ENCODE measurements at regions not wholly inside any gene's neighbourhood (a gene's known extent, or its start where the extent isn't known, plus 50 kb on each side); places are given as distances from the start of the nearest gene placed in this dataset.

- no peak for DNase-seq
- H3K4me1 ChIP-seq (ENCODE audit: control extremely low read depth in 1 of 4, control insufficient read depth in 4 of 4, insufficient read depth in 4 of 4, low read length in 3 of 4): peaks cover 0 to 8% (median 7%) of the 10 kb centered on the region in 4 experiments
- H3K4me3 ChIP-seq (ENCODE audit: control insufficient read depth in 1 of 7, extremely low read depth in 1 of 7, insufficient read depth in 4 of 7, low read depth in 2 of 7, low read length in 6 of 7): no peak overlapping the region
- ChIA-PET POLR2A (no interaction called here), CTCF (interaction anchor here (1.3 kb wide), 1 partner anchor 9 kb away, joined by 3 read pairs; no protein-coding TSS in a partner anchor)
- 94% methylated on average over 12 of the region's 16 CpGs for WGBS (ENCODE audit: insufficient coverage)
- no peaks in the 10 kb centered on the region for H3K36me3 ChIP-seq (ENCODE audit: control insufficient read depth in 4 of 4, insufficient read depth in 4 of 4, low read length in 3 of 4)
- peaks cover 0 to 2% (median 0%) of the 10 kb centered on the region in 5 experiments for H3K9me3 ChIP-seq (ENCODE audit: control extremely low read depth in 1 of 5, control insufficient read depth in 4 of 5, insufficient read depth in 2 of 5, low read depth in 1 of 5, low read length in 4 of 5)
- H3K27ac ChIP-seq (ENCODE audit: insufficient read depth in 1 of 2, low read depth in 1 of 2, low read length in 2 of 2, poor library complexity in 1 of 2, severe bottlenecking in 2 of 2): no peak overlapping the region
- peaks cover 0 to 5% (median 0%) of the 10 kb centered on the region in 5 experiments for H3K27me3 ChIP-seq (replicated peaks in 2 of 5; ENCODE audit: control insufficient read depth in 4 of 5, insufficient read depth in 5 of 5, low read length in 4 of 5)
Measured at GRCh38 chr1:228860911-228861831, 125.9 kb downstream of the RHOU start.

GRCh38 chr1:228861832-228862180 lies 126.5 kb downstream of the RHOU start:
- no peak for DNase-seq
- WGBS (ENCODE audit: insufficient coverage): 79% methylated on average over 2 of the region's 3 CpGs
- Histone ChIP-seq H3K36me3 (ENCODE audit: control insufficient read depth in 4 of 4, insufficient read depth in 4 of 4, low read length in 3 of 4) (no peaks in the 10 kb centered on the region), H3K9me3 (ENCODE audit: control extremely low read depth in 1 of 5, control insufficient read depth in 4 of 5, insufficient read depth in 2 of 5, low read depth in 1 of 5, low read length in 4 of 5) (peaks cover 0 to under 1% (median 0%) of the 10 kb centered on the region in 5 experiments), H3K27me3 (replicated peaks in 2 of 5; ENCODE audit: control insufficient read depth in 4 of 5, insufficient read depth in 5 of 5, low read length in 4 of 5) (peaks cover 0 to 5% (median 0%) of the 10 kb centered on the region in 5 experiments), H3K27ac (ENCODE audit: insufficient read depth in 1 of 2, low read depth in 1 of 2, low read length in 2 of 2, poor library complexity in 1 of 2, severe bottlenecking in 2 of 2) (no peak overlapping the region), H3K4me1 (ENCODE audit: control extremely low read depth in 1 of 4, control insufficient read depth in 4 of 4, insufficient read depth in 4 of 4, low read length in 3 of 4) (peaks cover 0 to 8% (median 7%) of the 10 kb centered on the region in 4 experiments), H3K4me3 (ENCODE audit: control insufficient read depth in 1 of 7, extremely low read depth in 1 of 7, insufficient read depth in 4 of 7, low read depth in 2 of 7, low read length in 6 of 7) (no peak overlapping the region)
- POLR2A ChIA-PET: no interaction called here
- CTCF ChIA-PET: no interaction called here

- 96% methylated on average over 9 of the region's 13 CpGs for WGBS (ENCODE audit: insufficient coverage)
- ChIA-PET POLR2A (no interaction called here), CTCF (no interaction called here)
- no peak overlapping the region for H3K4me3 ChIP-seq (ENCODE audit: control insufficient read depth in 1 of 7, extremely low read depth in 1 of 7, insufficient read depth in 4 of 7, low read depth in 2 of 7, low read length in 6 of 7)
- peaks cover 0 to 8% (median 7%) of the 10 kb centered on the region in 4 experiments for H3K4me1 ChIP-seq (ENCODE audit: control extremely low read depth in 1 of 4, control insufficient read depth in 4 of 4, insufficient read depth in 4 of 4, low read length in 3 of 4)
- H3K27ac ChIP-seq (ENCODE audit: insufficient read depth in 1 of 2, low read depth in 1 of 2, low read length in 2 of 2, poor library complexity in 1 of 2, severe bottlenecking in 2 of 2): no peak overlapping the region
- no peaks in the 10 kb centered on the region for H3K9me3 ChIP-seq (ENCODE audit: control extremely low read depth in 1 of 5, control insufficient read depth in 4 of 5, insufficient read depth in 2 of 5, low read depth in 1 of 5, low read length in 4 of 5)
- DNase-seq: no peak
- no peaks in the 10 kb centered on the region for H3K36me3 ChIP-seq (ENCODE audit: control insufficient read depth in 4 of 4, insufficient read depth in 4 of 4, low read length in 3 of 4)
- peaks cover 0 to 5% (median 0%) of the 10 kb centered on the region in 5 experiments for H3K27me3 ChIP-seq (replicated peaks in 2 of 5; ENCODE audit: control insufficient read depth in 4 of 5, insufficient read depth in 5 of 5, low read length in 4 of 5)
Measured at GRCh38 chr1:228862542-228863505, 127.5 kb downstream of the RHOU start.

- Histone ChIP-seq H3K27me3 (replicated peaks in 2 of 5; ENCODE audit: control insufficient read depth in 4 of 5, insufficient read depth in 5 of 5, low read length in 4 of 5) (peaks cover 0 to 5% (median 0%) of the 10 kb centered on the region in 5 experiments), H3K27ac (ENCODE audit: insufficient read depth in 1 of 2, low read depth in 1 of 2, low read length in 2 of 2, poor library complexity in 1 of 2, severe bottlenecking in 2 of 2) (no peak overlapping the region), H3K4me3 (ENCODE audit: control insufficient read depth in 1 of 7, extremely low read depth in 1 of 7, insufficient read depth in 4 of 7, low read depth in 2 of 7, low read length in 6 of 7) (no peak overlapping the region), H3K9me3 (ENCODE audit: control extremely low read depth in 1 of 5, control insufficient read depth in 4 of 5, insufficient read depth in 2 of 5, low read depth in 1 of 5, low read length in 4 of 5) (no peaks in the 10 kb centered on the region), H3K4me1 (ENCODE audit: control extremely low read depth in 1 of 4, control insufficient read depth in 4 of 4, insufficient read depth in 4 of 4, low read length in 3 of 4) (peaks cover 0 to 8% (median 7%) of the 10 kb centered on the region in 4 experiments), H3K36me3 (ENCODE audit: control insufficient read depth in 4 of 4, insufficient read depth in 4 of 4, low read length in 3 of 4) (no peaks in the 10 kb centered on the region)
- WGBS (ENCODE audit: insufficient coverage): 98% methylated on average over 7 of the region's 7 CpGs
- no peak for DNase-seq
- POLR2A ChIA-PET: no interaction called here
- CTCF ChIA-PET: interaction anchor here (0.9 kb wide), 1 partner anchor 58 kb away, joined by 3 read pairs; no protein-coding TSS in a partner anchor
Measured at GRCh38 chr1:228863776-228864175, 128.5 kb downstream of the RHOU start.

- no peak overlapping the region for H3K27ac ChIP-seq (ENCODE audit: insufficient read depth in 1 of 2, low read depth in 1 of 2, low read length in 2 of 2, poor library complexity in 1 of 2, severe bottlenecking in 2 of 2)
Measured at GRCh38 chr1:228865627-228866330, 130.5 kb downstream of the RHOU start.

GRCh38 chr1:228866468-228866867 lies 131.2 kb downstream of the RHOU start:
- Histone ChIP-seq H3K27me3 (replicated peaks in 2 of 5; ENCODE audit: control insufficient read depth in 4 of 5, insufficient read depth in 5 of 5, low read length in 4 of 5) (peaks cover 0 to 5% (median 0%) of the 10 kb centered on the region in 5 experiments), H3K9me3 (ENCODE audit: control extremely low read depth in 1 of 5, control insufficient read depth in 4 of 5, insufficient read depth in 2 of 5, low read depth in 1 of 5, low read length in 4 of 5) (no peaks in the 10 kb centered on the region), H3K4me1 (ENCODE audit: control extremely low read depth in 1 of 4, control insufficient read depth in 4 of 4, insufficient read depth in 4 of 4, low read length in 3 of 4) (peaks cover 0 to 8% (median 7%) of the 10 kb centered on the region in 4 experiments), H3K4me3 (ENCODE audit: control insufficient read depth in 1 of 7, extremely low read depth in 1 of 7, insufficient read depth in 4 of 7, low read depth in 2 of 7, low read length in 6 of 7) (no peak overlapping the region), H3K36me3 (ENCODE audit: control insufficient read depth in 4 of 4, insufficient read depth in 4 of 4, low read length in 3 of 4) (no peaks in the 10 kb centered on the region), H3K27ac (ENCODE audit: insufficient read depth in 1 of 2, low read depth in 1 of 2, low read length in 2 of 2, poor library complexity in 1 of 2, severe bottlenecking in 2 of 2) (no peak overlapping the region)
- POLR2A ChIA-PET: no interaction called here
- CTCF ChIA-PET: no interaction called here
- 95% methylated on average over 8 of the region's 11 CpGs for WGBS (ENCODE audit: insufficient coverage)
- no peak for DNase-seq

More at GRCh38 chr1:228865627-228866330, 130.5 kb downstream of the RHOU start:
- ChIA-PET CTCF (no interaction called here), POLR2A (no interaction called here)
- WGBS (ENCODE audit: insufficient coverage): 87% methylated on average over 6 of the region's 7 CpGs
- DNase-seq: no peak
- H3K4me3 ChIP-seq (ENCODE audit: control insufficient read depth in 1 of 7, extremely low read depth in 1 of 7, insufficient read depth in 4 of 7, low read depth in 2 of 7, low read length in 6 of 7): no peak overlapping the region
- no peaks in the 10 kb centered on the region for H3K36me3 ChIP-seq (ENCODE audit: control insufficient read depth in 4 of 4, insufficient read depth in 4 of 4, low read length in 3 of 4)
- peaks cover 0 to 8% (median 7%) of the 10 kb centered on the region in 4 experiments for H3K4me1 ChIP-seq (ENCODE audit: control extremely low read depth in 1 of 4, control insufficient read depth in 4 of 4, insufficient read depth in 4 of 4, low read length in 3 of 4)
- H3K9me3 ChIP-seq (ENCODE audit: control extremely low read depth in 1 of 5, control insufficient read depth in 4 of 5, insufficient read depth in 2 of 5, low read depth in 1 of 5, low read length in 4 of 5): no peaks in the 10 kb centered on the region
- H3K27me3 ChIP-seq (replicated peaks in 2 of 5; ENCODE audit: control insufficient read depth in 4 of 5, insufficient read depth in 5 of 5, low read length in 4 of 5): peaks cover 0 to 3% (median 0%) of the 10 kb centered on the region in 5 experiments
